ENCODE measurements at regions not wholly inside any gene's neighbourhood (a gene's known extent, or its start where the extent isn't known, plus 50 kb on each side); places are given as distances from the start of the nearest gene placed in this dataset.

- DNase-seq = no peak
- POLR2A ChIA-PET = no interaction called here
- peaks cover 0 to 3% (median 0%) of the 10 kb centered on the region in 5 experiments for H3K9me3 ChIP-seq (ENCODE audit: control extremely low read depth in 1 of 5, control insufficient read depth in 4 of 5, insufficient read depth in 2 of 5, low read depth in 1 of 5, low read length in 4 of 5)
- H3K36me3 ChIP-seq (ENCODE audit: control insufficient read depth in 4 of 4, insufficient read depth in 4 of 4, low read length in 3 of 4) = no peaks in the 10 kb centered on the region
- WGBS (ENCODE audit: insufficient coverage) = no CpG with 5 or more reads among the region's 3 CpGs
- no peaks in the 10 kb centered on the region for H3K4me1 ChIP-seq (ENCODE audit: control extremely low read depth in 1 of 4, control insufficient read depth in 4 of 4, insufficient read depth in 4 of 4, low read length in 3 of 4)
- no peak overlapping the region for H3K27ac ChIP-seq (ENCODE audit: insufficient read depth in 1 of 2, low read depth in 1 of 2, low read length in 2 of 2, poor library complexity in 1 of 2, severe bottlenecking in 2 of 2)
- CTCF ChIA-PET = no interaction called here
- no peaks in the 10 kb centered on the region for H3K27me3 ChIP-seq (replicated peaks in 2 of 5; ENCODE audit: control insufficient read depth in 4 of 5, insufficient read depth in 5 of 5, low read length in 4 of 5)
- H3K4me3 ChIP-seq (ENCODE audit: control insufficient read depth in 1 of 7, extremely low read depth in 1 of 7, insufficient read depth in 4 of 7, low read depth in 2 of 7, low read length in 6 of 7) = no peak overlapping the region
Measured at GRCh38 chr6:91565207-91565606, 978.3 kb upstream of the MAP3K7 start.

GRCh38 chr6:91562955-91563354 lies 976.1 kb upstream of the MAP3K7 start:
- no peaks in the 10 kb centered on the region for H3K27me3 ChIP-seq (replicated peaks in 2 of 5; ENCODE audit: control insufficient read depth in 4 of 5, insufficient read depth in 5 of 5, low read length in 4 of 5)
- H3K4me1 ChIP-seq (ENCODE audit: control extremely low read depth in 1 of 4, control insufficient read depth in 4 of 4, insufficient read depth in 4 of 4, low read length in 3 of 4) = no peaks in the 10 kb centered on the region
- H3K36me3 ChIP-seq (ENCODE audit: control insufficient read depth in 4 of 4, insufficient read depth in 4 of 4, low read length in 3 of 4) = no peaks in the 10 kb centered on the region
- CTCF ChIA-PET = no interaction called here
- H3K9me3 ChIP-seq (ENCODE audit: control extremely low read depth in 1 of 5, control insufficient read depth in 4 of 5, insufficient read depth in 2 of 5, low read depth in 1 of 5, low read length in 4 of 5) = peaks cover 0 to 5% (median 0%) of the 10 kb centered on the region in 5 experiments
- POLR2A ChIA-PET = no interaction called here
- H3K27ac ChIP-seq (ENCODE audit: insufficient read depth in 1 of 2, low read depth in 1 of 2, low read length in 2 of 2, poor library complexity in 1 of 2, severe bottlenecking in 2 of 2) = no peak overlapping the region
- DNase-seq = no peak
- WGBS (ENCODE audit: insufficient coverage) = no CpG with 5 or more reads among the region's 3 CpGs
- no peak overlapping the region for H3K4me3 ChIP-seq (ENCODE audit: control insufficient read depth in 1 of 7, extremely low read depth in 1 of 7, insufficient read depth in 4 of 7, low read depth in 2 of 7, low read length in 6 of 7)

GRCh38 chr6:91560409-91560808 lies 973.5 kb upstream of the MAP3K7 start:
- CTCF ChIA-PET = no interaction called here
- Histone ChIP-seq H3K27me3 (replicated peaks in 2 of 5; ENCODE audit: control insufficient read depth in 4 of 5, insufficient read depth in 5 of 5, low read length in 4 of 5) (no peaks in the 10 kb centered on the region), H3K4me1 (ENCODE audit: control extremely low read depth in 1 of 4, control insufficient read depth in 4 of 4, insufficient read depth in 4 of 4, low read length in 3 of 4) (no peaks in the 10 kb centered on the region), H3K9me3 (ENCODE audit: control extremely low read depth in 1 of 5, control insufficient read depth in 4 of 5, insufficient read depth in 2 of 5, low read depth in 1 of 5, low read length in 4 of 5) (peaks cover 0 to 5% (median 0%) of the 10 kb centered on the region in 5 experiments), H3K4me3 (ENCODE audit: control insufficient read depth in 1 of 7, extremely low read depth in 1 of 7, insufficient read depth in 4 of 7, low read depth in 2 of 7, low read length in 6 of 7) (no peak overlapping the region), H3K36me3 (ENCODE audit: control insufficient read depth in 4 of 4, insufficient read depth in 4 of 4, low read length in 3 of 4) (no peaks in the 10 kb centered on the region), H3K27ac (ENCODE audit: insufficient read depth in 1 of 2, low read depth in 1 of 2, low read length in 2 of 2, poor library complexity in 1 of 2, severe bottlenecking in 2 of 2) (no peak overlapping the region)
- POLR2A ChIA-PET = no interaction called here
- DNase-seq = no peak
- WGBS (ENCODE audit: insufficient coverage) = no CpG with 5 or more reads among the region's 3 CpGs

GRCh38 chr6:91540902-91541301 lies 954.0 kb upstream of the MAP3K7 start:
- Histone ChIP-seq H3K9me3 (ENCODE audit: control extremely low read depth in 1 of 5, control insufficient read depth in 4 of 5, insufficient read depth in 2 of 5, low read depth in 1 of 5, low read length in 4 of 5) (no peaks in the 10 kb centered on the region), H3K4me3 (ENCODE audit: control insufficient read depth in 1 of 7, extremely low read depth in 1 of 7, insufficient read depth in 4 of 7, low read depth in 2 of 7, low read length in 6 of 7) (no peak overlapping the region), H3K36me3 (ENCODE audit: control insufficient read depth in 4 of 4, insufficient read depth in 4 of 4, low read length in 3 of 4) (no peaks in the 10 kb centered on the region), H3K27ac (ENCODE audit: insufficient read depth in 1 of 2, low read depth in 1 of 2, low read length in 2 of 2, poor library complexity in 1 of 2, severe bottlenecking in 2 of 2) (no peak overlapping the region), H3K27me3 (replicated peaks in 2 of 5; ENCODE audit: control insufficient read depth in 4 of 5, insufficient read depth in 5 of 5, low read length in 4 of 5) (no peaks in the 10 kb centered on the region), H3K4me1 (ENCODE audit: control extremely low read depth in 1 of 4, control insufficient read depth in 4 of 4, insufficient read depth in 4 of 4, low read length in 3 of 4) (no peaks in the 10 kb centered on the region)
- CTCF ChIA-PET = no interaction called here
- 95% methylated on average over 3 of the region's 5 CpGs for WGBS (ENCODE audit: insufficient coverage)
- POLR2A ChIA-PET = no interaction called here
- DNase-seq = no peak

- Histone ChIP-seq H3K4me3 (ENCODE audit: control insufficient read depth in 1 of 7, extremely low read depth in 1 of 7, insufficient read depth in 4 of 7, low read depth in 2 of 7, low read length in 6 of 7) (no peak overlapping the region), H3K27ac (ENCODE audit: insufficient read depth in 1 of 2, low read depth in 1 of 2, low read length in 2 of 2, poor library complexity in 1 of 2, severe bottlenecking in 2 of 2) (no peak overlapping the region), H3K36me3 (ENCODE audit: control insufficient read depth in 4 of 4, insufficient read depth in 4 of 4, low read length in 3 of 4) (no peaks in the 10 kb centered on the region), H3K9me3 (ENCODE audit: control extremely low read depth in 1 of 5, control insufficient read depth in 4 of 5, insufficient read depth in 2 of 5, low read depth in 1 of 5, low read length in 4 of 5) (no peaks in the 10 kb centered on the region), H3K27me3 (replicated peaks in 2 of 5; ENCODE audit: control insufficient read depth in 4 of 5, insufficient read depth in 5 of 5, low read length in 4 of 5) (no peaks in the 10 kb centered on the region), H3K4me1 (ENCODE audit: control extremely low read depth in 1 of 4, control insufficient read depth in 4 of 4, insufficient read depth in 4 of 4, low read length in 3 of 4) (no peaks in the 10 kb centered on the region)
- WGBS (ENCODE audit: insufficient coverage) = 71% methylated on average over 3 of the region's 3 CpGs
- POLR2A ChIA-PET = no interaction called here
- CTCF ChIA-PET = no interaction called here
- DNase-seq = no peak
Measured at GRCh38 chr6:91539456-91539855, 952.6 kb upstream of the MAP3K7 start.

- Histone ChIP-seq H3K4me1 (ENCODE audit: control extremely low read depth in 1 of 4, control insufficient read depth in 4 of 4, insufficient read depth in 4 of 4, low read length in 3 of 4) (no peaks in the 10 kb centered on the region), H3K27ac (ENCODE audit: insufficient read depth in 1 of 2, low read depth in 1 of 2, low read length in 2 of 2, poor library complexity in 1 of 2, severe bottlenecking in 2 of 2) (no peak overlapping the region), H3K4me3 (ENCODE audit: control insufficient read depth in 1 of 7, extremely low read depth in 1 of 7, insufficient read depth in 4 of 7, low read depth in 2 of 7, low read length in 6 of 7) (no peak overlapping the region), H3K36me3 (ENCODE audit: control insufficient read depth in 4 of 4, insufficient read depth in 4 of 4, low read length in 3 of 4) (no peaks in the 10 kb centered on the region), H3K27me3 (replicated peaks in 2 of 5; ENCODE audit: control insufficient read depth in 4 of 5, insufficient read depth in 5 of 5, low read length in 4 of 5) (no peaks in the 10 kb centered on the region), H3K9me3 (ENCODE audit: control extremely low read depth in 1 of 5, control insufficient read depth in 4 of 5, insufficient read depth in 2 of 5, low read depth in 1 of 5, low read length in 4 of 5) (no peaks in the 10 kb centered on the region)
- no peak for DNase-seq
- ChIA-PET POLR2A (no interaction called here), CTCF (no interaction called here)
- 100% methylated on average over 2 of the region's 4 CpGs for WGBS (ENCODE audit: insufficient coverage)
Measured at GRCh38 chr6:91538622-91539021, 951.8 kb upstream of the MAP3K7 start.

- no CpG with 5 or more reads among the region's 2 CpGs for WGBS (ENCODE audit: insufficient coverage)
- no peaks in the 10 kb centered on the region for H3K36me3 ChIP-seq (ENCODE audit: control insufficient read depth in 4 of 4, insufficient read depth in 4 of 4, low read length in 3 of 4)
- H3K4me3 ChIP-seq (ENCODE audit: control insufficient read depth in 1 of 7, extremely low read depth in 1 of 7, insufficient read depth in 4 of 7, low read depth in 2 of 7, low read length in 6 of 7) = no peak overlapping the region
- H3K4me1 ChIP-seq (ENCODE audit: control extremely low read depth in 1 of 4, control insufficient read depth in 4 of 4, insufficient read depth in 4 of 4, low read length in 3 of 4) = no peaks in the 10 kb centered on the region
- H3K27ac ChIP-seq (ENCODE audit: insufficient read depth in 1 of 2, low read depth in 1 of 2, low read length in 2 of 2, poor library complexity in 1 of 2, severe bottlenecking in 2 of 2) = no peak overlapping the region
- ChIA-PET CTCF (interaction anchor here (1.1 to 1.4 kb wide), 3 partner anchors 21 to 205 kb away, joined by 3 to 5 read pairs (median 3); no protein-coding TSS in a partner anchor), POLR2A (no interaction called here)
- peak in 2 of 3 donors; percentile 1 for DNase-seq
- no peaks in the 10 kb centered on the region for H3K9me3 ChIP-seq (ENCODE audit: control extremely low read depth in 1 of 5, control insufficient read depth in 4 of 5, insufficient read depth in 2 of 5, low read depth in 1 of 5, low read length in 4 of 5)
- no peaks in the 10 kb centered on the region for H3K27me3 ChIP-seq (replicated peaks in 2 of 5; ENCODE audit: control insufficient read depth in 4 of 5, insufficient read depth in 5 of 5, low read length in 4 of 5)
Measured at GRCh38 chr6:91534614-91535013, 947.7 kb upstream of the MAP3K7 start.

All from common myeloid progenitor, CD34-positive (primary cell).